NCI-H1092 treated with DMSO at 0.1 percent for 48 hours (cell line): ENCODE measurements at regions not wholly inside any gene's neighbourhood (a gene's known extent, or its start where the extent isn't known, plus 50 kb on each side); places are given as distances from the start of the nearest gene placed in this dataset.

ENCODE experiments used
- DNase-seq: peaks from one replicate; lab custom pipeline; 2025; lab: John Stamatoyannopoulos, UW

DNA sequence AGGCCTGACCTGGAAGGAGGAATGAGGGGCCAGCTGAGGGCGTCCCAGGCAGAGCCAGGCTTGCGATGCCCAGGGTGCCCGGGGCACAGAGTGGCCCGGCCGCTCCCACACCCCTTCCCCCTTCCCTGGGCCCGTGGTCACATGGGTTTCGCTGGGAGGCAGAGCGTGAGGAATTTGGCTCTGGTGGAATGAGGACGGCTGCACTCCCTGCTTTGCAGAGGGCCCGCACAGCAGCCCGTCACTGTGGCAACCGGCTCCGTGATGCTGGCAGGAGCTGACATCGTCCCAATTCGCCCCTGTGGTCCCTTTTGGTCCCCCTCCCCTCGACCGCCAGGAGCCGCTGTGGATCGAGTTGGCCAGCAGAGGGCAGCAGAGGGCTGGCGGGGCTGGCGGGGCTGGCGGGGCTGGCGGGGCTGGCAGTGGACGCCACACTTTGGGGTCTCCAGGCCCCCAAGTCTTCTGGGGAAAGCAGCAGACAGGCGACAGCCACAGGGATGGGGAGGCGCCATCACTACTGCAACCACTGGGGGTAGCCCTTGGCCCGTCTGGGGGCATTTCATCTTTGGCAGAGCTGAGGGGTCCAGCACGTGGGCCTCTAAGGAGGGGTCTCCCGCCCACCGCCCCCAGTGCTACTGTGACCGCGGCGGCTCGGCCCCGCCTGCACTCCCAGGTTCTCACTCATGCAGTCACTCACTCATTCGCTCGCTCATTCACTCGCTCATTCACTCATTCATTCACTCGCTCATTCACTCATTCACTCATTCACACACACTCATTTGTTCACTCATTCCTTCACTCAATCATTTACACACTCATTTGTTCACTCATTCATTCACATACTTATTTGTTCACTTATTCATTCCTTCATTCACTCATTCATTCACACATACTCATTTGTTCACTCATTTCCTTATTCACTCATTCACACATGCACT, 49.7 kb upstream of the BHLHE23 start:
- DNase-seq = peak; percentile 47
